ENCODE measurements at regions not wholly inside any gene's neighbourhood (a gene's known extent, or its start where the extent isn't known, plus 50 kb on each side); places are given as distances from the start of the nearest gene placed in this dataset.
"Not testable (repeated sequence)": the region's sequence is repeated elsewhere in the genome, so short reads cannot be mapped to it uniquely, and the experiment has no call there.

DNA sequence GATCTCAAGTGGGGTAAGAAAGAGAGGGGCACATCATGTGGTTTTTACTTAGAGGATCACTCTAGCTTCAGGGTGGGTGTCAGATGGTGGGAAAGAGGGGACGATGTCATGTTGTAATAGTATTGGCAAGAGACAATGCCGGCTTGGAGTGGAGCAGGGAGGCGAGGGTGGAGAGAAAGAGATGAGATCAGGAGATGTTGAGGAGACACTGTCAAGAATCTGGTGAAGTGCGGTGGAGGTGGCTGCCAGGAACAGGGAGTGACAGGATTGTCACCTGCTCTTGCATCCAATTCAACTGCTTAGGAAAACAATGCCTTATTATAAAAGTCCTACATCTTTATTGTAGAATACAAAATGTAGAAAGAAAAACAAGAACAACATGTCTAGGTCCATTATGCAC is 63.0 kb upstream of the MKI67 start:
- Histone ChIP-seq H3K36me3 (no peaks in the 10 kb centered on the region), H3K4me1 (no peaks in the 10 kb centered on the region), H3K9me3 (no peaks in the 10 kb centered on the region), H3K27ac (no peak overlapping the region), H3K27me3 (no peaks in the 10 kb centered on the region), H3K4me3 (no peak overlapping the region)
- intact Hi-C loops (cut with DNase I; ENCODE audit: low total_unique reads), result no loop called here
- TF ChIP-seq, protein P1, sequence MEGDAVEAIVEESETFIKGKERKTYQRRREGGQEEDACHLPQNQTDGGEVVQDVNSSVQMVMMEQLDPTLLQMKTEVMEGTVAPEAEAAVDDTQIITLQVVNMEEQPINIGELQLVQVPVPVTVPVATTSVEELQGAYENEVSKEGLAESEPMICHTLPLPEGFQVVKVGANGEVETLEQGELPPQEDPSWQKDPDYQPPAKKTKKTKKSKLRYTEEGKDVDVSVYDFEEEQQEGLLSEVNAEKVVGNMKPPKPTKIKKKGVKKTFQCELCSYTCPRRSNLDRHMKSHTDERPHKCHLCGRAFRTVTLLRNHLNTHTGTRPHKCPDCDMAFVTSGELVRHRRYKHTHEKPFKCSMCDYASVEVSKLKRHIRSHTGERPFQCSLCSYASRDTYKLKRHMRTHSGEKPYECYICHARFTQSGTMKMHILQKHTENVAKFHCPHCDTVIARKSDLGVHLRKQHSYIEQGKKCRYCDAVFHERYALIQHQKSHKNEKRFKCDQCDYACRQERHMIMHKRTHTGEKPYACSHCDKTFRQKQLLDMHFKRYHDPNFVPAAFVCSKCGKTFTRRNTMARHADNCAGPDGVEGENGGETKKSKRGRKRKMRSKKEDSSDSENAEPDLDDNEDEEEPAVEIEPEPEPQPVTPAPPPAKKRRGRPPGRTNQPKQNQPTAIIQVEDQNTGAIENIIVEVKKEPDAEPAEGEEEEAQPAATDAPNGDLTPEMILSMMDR (IDR thresholded peaks at IDR 0.05), result no peak
- TF ChIP-seq POLR2A (IDR thresholded peaks at IDR 0.05), result no peak
- DNase-seq, result no peak

DNA sequence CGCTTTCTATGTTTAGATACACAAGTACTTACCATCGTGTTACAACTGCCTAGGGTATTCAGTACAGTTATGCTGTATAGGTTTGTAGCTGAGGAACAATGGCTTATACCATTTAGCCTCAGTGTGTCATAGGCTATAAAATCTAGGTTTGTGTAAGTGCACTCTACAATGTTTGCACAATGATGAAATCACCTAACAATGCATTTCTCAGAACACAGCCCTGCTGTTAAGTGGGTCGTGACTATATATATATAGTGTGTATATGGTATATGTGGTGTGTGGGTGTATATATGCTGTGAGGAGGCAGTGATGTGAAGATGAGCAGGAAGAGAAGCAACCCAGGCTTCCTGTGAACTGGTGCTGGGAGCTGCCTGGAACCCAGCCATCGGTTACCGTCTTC is 65.6 kb upstream of the MKI67 start:
- intact Hi-C loops (cut with DNase I; ENCODE audit: low total_unique reads), result no loop called here
- no peaks in the 10 kb centered on the region for H3K36me3 ChIP-seq
- no peaks in the 10 kb centered on the region for H3K4me1 ChIP-seq
- no peak for DNase-seq
- no peak overlapping the region for H3K27ac ChIP-seq
- H3K9me3 ChIP-seq, result no peaks in the 10 kb centered on the region
- TF ChIP-seq POLR2A (IDR thresholded peaks at IDR 0.05), result no peak
- TF ChIP-seq, protein P1 (IDR thresholded peaks at IDR 0.05), result no peak
- no peak overlapping the region for H3K4me3 ChIP-seq
- H3K27me3 ChIP-seq, result no peaks in the 10 kb centered on the region

DNA sequence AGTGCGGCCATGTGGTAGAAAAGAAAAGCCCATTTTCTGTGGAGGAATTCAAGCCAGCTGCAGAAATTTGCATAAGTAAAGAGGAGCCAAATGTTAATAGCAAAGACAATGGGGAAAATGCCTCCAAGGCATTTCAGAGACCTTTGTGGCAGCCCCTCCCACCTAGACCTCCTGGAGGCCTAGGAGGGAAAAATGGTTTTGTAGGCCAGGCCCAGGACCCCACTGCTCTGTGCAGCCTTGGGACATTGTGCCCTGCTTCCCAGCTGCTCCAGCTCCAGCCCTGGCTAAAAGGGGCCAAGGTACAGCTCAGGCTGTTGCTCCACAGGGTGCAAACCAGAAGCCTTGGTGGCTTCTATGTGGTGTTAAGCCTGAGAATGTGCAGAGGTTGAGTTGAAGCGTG is 75.6 kb upstream of the MKI67 start:
- intact Hi-C loops (cut with DNase I; ENCODE audit: low total_unique reads); H3K4me1 ChIP-seq; H3K9me3 ChIP-seq; H3K27me3 ChIP-seq; H3K36me3 ChIP-seq; H3K27ac ChIP-seq; H3K4me3 ChIP-seq; DNase-seq: not testable (repeated sequence)

DNA sequence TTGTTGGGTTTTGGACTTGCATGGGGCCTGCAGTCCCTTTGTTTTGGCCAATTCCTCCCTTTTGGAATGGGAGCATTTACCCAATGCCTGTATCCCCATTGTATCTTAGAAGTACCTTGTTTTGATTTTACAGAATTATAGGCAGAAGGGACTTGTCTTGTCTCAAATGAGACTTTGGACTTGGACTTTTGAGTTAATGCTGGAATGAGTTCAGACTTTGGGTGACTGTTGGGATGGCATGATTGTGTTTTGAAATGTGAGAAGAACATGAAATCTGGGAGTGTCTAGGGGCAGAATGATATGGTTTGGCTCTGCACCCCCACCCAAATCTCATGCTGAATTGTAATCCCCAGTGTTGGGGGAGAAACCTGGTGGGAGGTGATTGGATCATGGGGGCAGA is 76.8 kb upstream of the MKI67 start:
- TF ChIP-seq, protein P1 (IDR thresholded peaks at IDR 0.05), result no peak
- TF ChIP-seq POLR2A (IDR thresholded peaks at IDR 0.05), result no peak
- intact Hi-C loops (cut with DNase I; ENCODE audit: low total_unique reads), result no loop called here
- Histone ChIP-seq H3K9me3 (no peaks in the 10 kb centered on the region), H3K36me3 (no peaks in the 10 kb centered on the region), H3K4me1 (no peaks in the 10 kb centered on the region), H3K27ac (no peak overlapping the region), H3K4me3 (no peak overlapping the region), H3K27me3 (no peaks in the 10 kb centered on the region)
- no peak for DNase-seq

DNA sequence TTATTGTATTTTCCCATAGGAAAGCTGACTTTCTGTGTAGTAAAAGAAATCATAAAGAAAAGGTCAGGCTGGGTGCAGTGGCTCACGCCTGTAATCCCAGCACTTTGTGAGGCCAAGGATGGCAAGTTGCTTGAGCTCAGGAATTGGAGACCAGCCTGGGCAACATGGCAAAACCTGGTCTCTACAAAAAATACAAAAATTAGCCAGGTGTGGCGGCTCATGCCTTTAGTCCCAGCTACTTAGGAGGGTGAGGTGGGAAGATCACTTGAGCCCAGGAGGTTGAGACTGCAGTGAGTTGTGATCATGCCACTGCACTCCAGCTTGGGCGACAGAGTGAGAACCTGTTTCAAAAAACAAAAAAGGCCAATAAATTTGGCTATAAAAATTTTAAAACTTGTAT is 79.4 kb upstream of the MKI67 start:
- H3K27me3 ChIP-seq; DNase-seq; intact Hi-C loops (cut with DNase I; ENCODE audit: low total_unique reads); H3K4me3 ChIP-seq; H3K27ac ChIP-seq; H3K36me3 ChIP-seq; H3K9me3 ChIP-seq; H3K4me1 ChIP-seq: not testable (repeated sequence)

DNA sequence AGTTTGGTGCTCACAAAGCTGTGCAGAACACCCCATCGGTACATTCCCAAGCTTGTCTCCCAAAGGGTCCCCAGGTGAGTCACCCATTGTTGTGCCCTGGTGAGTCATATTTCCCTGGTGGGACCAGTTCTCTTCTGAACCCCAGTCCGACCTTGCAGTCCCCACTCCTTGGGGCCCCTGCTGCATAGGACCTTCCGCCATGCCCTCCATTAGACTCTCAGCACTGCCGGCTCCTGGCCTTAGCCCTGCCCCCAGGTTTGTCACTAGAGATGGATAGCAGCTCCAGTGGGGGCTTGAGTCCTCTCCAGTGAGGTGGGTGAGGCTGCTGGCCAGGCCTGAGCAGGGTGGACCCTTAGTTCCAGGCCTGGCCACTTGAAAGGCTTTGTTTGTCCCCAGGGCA is 80.5 kb upstream of the MKI67 start:
- Histone ChIP-seq H3K4me3 (no peak overlapping the region), H3K4me1 (peaks cover 0 to 5% of the 10 kb centered on the region in 2 donors), H3K9me3 (no peaks in the 10 kb centered on the region), H3K36me3 (no peaks in the 10 kb centered on the region), H3K27ac (no peak overlapping the region), H3K27me3 (no peaks in the 10 kb centered on the region)
- intact Hi-C loops (cut with DNase I; ENCODE audit: low total_unique reads), result no loop called here
- TF ChIP-seq, protein P1 (IDR thresholded peaks at IDR 0.05), result no peak
- TF ChIP-seq POLR2A (IDR thresholded peaks at IDR 0.05), result no peak
- DNase-seq, result no peak

All from uterus (tissue), 3 donors.